ENCODE measurements at regions not wholly inside any gene's neighbourhood (a gene's known extent, or its start where the extent isn't known, plus 50 kb on each side); places are given as distances from the start of the nearest gene placed in this dataset.

GRCh38 chr15:62977952-62978811 lies 64.4 kb upstream of the TPM1 start:
- no peak for DNase-seq (ENCODE audit: low read depth in 2 of 2)

- no peak for DNase-seq (ENCODE audit: low read depth in 2 of 2)
Measured at GRCh38 chr15:62979252-62979651, 63.3 kb upstream of the TPM1 start.

GRCh38 chr15:62981071-62981470 lies 61.5 kb upstream of the TPM1 start:
- DNase-seq (ENCODE audit: low read depth in 2 of 2) = no peak

GRCh38 chr15:62983956-62984355 lies 58.6 kb upstream of the TPM1 start:
- no peak for DNase-seq (ENCODE audit: low read depth in 2 of 2)

- no peak for DNase-seq (ENCODE audit: low read depth in 2 of 2)
Measured at GRCh38 chr15:62985768-62986167, 56.8 kb upstream of the TPM1 start.

GRCh38 chr15:62986948-62987347 lies 55.6 kb upstream of the TPM1 start:
- no peak for DNase-seq (ENCODE audit: low read depth in 2 of 2)

GRCh38 chr15:62988701-62989100 lies 53.8 kb upstream of the TPM1 start:
- no peak for DNase-seq (ENCODE audit: low read depth in 2 of 2)

GRCh38 chr15:62989366-62990055 lies 53.0 kb upstream of the TPM1 start:
- no peak for DNase-seq (ENCODE audit: low read depth in 2 of 2)

- no peak for DNase-seq (ENCODE audit: low read depth in 2 of 2)
Measured at GRCh38 chr15:62991698-62992097, 50.8 kb upstream of the TPM1 start.

- DNase-seq (ENCODE audit: low read depth in 2 of 2) = no peak
Measured at GRCh38 chr15:62992302-62992701, 50.2 kb upstream of the TPM1 start.

Measured in stimulated activated CD4-positive, alpha-beta T cell treated with anti-CD3 and anti-CD28 coated beads, Interleukin-1b, Interleukin-23, amount 100 ng/mL, for 1 hour (primary cell).